GM21526 (cell line): ENCODE measurements at regions not wholly inside any gene's neighbourhood (a gene's known extent, or its start where the extent isn't known, plus 50 kb on each side); places are given as distances from the start of the nearest gene placed in this dataset.

Experiments used
- ATAC-seq: cut with Tn5 transposase; IDR thresholded peaks from one replicate; pipeline ENCODE4 v1.9.1; 2021; ENCODE audit warnings: moderate library complexity; ENCODE audit not compliant: unreplicated experiment, low FRiP score

DNA sequence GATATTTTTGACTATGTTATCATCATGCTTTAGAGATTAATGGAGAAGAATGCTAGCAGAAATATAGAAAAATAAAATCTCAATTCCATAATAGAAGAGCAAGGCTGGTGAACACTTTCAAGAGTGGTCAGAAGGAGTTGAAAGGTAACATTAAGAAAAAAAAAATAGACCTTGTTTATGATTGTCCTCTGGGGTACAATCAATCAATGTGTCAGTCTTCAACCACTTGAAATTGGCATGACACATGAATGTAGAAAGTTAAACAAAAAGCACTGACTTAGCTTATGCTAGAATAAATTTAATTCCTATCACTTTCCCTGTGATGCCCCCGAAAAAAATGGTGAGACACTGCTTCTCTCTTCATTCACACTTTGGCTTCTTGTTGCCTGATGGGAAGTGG, 750.3 kb upstream of the ADGRL2 start:
- no peak for ATAC-seq

DNA sequence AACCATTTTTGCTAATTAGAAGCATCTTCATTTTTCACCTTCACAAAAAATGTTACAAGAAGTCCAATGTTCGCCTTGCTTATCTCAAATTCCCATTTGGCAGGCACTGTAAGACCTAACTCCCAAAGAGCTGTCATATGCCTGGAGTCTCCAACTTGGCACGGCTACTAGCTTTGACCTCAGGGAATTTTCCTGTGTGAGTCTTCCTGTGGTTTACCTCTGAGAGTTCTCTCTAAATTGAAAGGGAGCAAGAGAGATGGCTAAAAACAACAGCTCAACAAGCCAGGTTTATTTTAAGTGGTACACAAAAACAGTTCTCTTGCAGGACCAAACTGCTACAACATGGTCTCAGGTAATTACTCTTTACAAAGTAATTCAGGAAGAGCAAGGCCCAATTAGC, 756.0 kb upstream of the ADGRL2 start:
- no peak for ATAC-seq

DNA sequence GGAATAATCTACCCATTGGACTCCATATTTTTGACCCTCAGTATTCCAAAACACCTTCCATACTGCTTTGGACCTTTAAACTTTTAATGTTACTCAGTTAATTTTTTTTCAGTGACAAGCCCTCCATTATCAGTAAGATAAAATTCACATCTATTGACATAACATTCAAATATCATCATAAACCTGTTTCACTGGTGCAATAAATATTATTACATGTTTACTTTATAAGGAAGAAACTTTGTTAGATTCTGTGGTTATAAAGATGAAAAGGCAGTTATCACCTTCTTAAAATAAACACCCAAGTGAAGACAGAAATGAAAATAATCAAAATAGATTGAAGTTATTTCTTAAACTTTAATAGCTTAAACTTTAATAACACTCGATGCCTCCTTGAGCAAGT, 758.5 kb upstream of the ADGRL2 start:
- ATAC-seq = no peak

DNA sequence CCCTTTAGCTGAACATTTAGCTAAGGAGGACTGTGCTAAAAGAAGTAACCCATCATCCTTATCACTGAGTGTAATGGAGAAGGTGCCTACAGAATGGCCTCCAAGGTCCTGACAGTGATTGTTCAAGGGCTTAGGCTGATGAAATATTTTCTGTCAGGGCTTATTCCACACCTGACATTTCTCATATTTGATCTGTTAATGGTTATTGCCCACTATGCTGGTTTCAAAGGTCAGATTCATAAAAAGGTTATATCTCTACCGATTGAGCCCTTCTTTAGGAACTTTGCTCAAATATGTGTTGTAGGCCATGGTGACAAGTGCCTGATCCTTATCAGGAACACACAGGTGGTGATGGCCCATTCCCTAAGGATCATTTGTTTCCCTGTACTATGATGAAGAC, 766.4 kb upstream of the ADGRL2 start:
- no peak for ATAC-seq

DNA sequence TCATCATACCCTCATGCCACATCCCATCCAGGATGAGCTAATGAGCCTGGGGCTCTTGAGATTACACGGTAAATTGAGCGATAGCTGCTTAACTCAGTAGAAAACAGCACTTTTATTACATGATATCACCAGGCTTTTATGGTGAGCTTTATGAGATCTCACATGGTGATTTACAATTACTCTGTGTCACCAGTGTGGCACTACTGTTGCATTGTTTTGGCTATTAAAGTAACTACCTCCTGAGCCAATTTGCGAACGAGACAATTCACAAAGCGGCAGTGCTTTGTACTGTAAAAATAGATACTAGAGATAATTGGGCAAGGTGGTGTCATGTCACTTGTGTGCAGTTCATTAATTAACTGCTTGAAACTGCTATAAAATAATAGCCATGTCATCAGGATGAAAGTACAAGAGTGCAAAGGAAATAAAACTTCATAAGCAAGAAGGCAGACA, 767.7 kb upstream of the ADGRL2 start:
- ATAC-seq = no peak

DNA sequence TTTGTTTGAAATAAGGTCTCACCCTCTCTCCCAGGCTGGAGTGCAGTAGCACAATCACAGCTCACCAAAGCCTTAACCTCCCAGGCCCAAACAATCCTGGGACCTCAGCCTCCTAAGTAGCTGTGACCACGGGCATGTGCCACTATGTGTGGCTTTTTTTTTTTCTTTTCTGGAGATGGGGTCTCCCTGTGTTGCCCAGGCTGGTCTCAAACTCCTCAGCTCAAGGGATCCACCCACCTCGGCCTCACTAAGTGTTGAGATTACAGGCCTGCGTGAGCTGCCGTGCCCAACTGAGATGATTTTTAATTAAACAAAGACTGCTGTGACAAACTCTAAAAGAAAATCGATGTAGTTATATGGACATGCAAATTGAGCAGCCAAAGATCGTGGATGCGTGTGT, 768.4 kb upstream of the ADGRL2 start:
- ATAC-seq = no peak

DNA sequence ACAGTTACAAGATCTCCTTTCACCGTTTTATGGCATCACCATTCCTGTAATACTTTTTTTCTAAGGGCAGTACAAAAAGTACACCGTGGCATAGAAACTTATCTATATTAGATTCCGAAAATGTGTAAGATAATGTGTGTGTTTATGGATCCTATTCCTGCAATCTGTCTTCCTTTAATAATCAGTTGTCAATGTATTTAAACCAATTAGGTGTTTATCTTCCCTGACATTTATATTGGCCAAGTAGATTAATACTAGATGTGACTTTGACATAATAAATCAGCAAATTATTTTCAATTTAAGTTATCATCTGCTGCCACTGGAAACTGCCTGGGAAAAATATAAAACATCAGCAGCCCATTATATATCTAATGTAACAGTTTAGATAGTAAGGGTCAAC, 770.3 kb upstream of the ADGRL2 start:
- ATAC-seq = no peak

DNA sequence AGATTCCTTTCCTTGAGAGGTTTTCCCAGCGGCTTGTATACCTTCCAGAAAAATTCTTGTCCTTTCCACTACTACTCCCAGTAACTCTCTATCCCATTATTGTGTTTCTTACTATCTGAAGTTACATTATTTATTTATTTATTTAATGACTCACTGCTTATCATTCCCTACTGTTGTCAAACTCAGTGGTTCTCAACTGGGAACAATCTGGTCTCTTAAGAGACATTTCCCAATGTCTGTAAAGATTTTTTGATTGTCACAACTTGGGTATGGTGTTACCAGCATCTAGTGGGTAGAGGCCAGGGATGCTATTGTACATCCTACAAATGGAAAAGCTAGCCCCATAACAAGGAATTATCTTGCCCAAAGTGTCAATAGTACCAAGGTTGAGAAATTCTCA, 771.5 kb upstream of the ADGRL2 start:
- ATAC-seq = no peak

DNA sequence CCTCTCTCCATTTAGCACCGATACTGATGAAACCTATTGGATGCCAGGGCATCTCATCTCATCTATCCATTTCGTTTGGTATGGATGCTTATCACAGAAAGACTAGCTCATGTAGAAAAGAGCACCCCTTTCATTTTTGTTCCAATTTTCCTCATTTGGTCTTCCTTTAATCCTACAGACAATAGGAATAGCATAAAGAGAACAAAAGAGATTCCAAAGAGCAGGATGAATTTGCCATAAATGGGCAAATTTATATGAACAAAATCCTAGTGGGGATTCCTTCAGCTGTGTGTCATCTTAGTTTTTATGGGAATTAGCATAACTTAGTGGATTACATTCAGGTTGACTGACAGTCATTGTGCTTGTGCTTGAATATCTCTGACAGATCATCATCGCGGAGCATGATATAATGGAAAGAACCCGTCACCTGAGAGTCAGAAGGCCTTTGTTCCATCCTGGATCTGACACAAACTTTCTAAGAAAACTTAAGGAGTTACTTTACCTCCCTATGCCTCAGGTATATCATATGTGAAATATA, 777.5 kb upstream of the ADGRL2 start:
- no peak for ATAC-seq

DNA sequence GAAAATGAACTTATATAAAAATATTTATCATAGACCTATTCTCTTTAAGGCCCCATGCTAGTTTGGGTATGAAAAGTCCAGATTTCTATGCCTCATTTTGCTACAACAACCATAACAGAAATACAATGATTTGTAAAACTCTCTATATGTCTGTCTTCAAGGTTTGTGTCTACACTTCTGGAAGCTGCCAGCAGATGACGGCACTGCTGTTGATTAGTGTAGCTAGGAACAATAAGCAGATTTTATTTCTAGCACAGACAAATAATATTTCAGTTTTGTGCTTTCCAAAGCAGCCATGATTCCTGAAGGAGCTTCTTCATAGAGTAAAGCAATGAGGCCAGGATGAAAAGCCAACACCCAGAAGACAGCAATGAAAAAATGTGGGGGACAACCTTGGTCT, 779.6 kb upstream of the ADGRL2 start:
- no peak for ATAC-seq

DNA sequence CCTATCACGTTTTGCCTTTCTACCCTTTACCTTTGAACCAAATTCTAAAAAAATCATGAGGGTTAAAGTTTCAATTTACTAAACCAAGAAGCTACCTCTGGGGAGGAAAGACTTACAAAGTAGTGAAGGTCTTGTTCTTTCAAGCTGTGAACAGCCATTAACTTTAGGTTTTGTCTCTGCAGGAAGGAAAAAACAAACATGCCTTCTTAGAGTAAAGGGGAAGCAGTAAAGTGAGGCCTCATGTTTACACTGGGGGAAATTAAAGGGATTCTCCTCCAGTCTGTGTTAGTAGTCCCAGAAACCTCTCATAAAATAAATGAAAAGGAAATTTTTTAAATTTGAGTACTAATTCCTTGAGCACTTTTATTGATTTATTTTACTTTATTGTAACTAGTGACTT, 780.2 kb upstream of the ADGRL2 start:
- ATAC-seq = no peak

DNA sequence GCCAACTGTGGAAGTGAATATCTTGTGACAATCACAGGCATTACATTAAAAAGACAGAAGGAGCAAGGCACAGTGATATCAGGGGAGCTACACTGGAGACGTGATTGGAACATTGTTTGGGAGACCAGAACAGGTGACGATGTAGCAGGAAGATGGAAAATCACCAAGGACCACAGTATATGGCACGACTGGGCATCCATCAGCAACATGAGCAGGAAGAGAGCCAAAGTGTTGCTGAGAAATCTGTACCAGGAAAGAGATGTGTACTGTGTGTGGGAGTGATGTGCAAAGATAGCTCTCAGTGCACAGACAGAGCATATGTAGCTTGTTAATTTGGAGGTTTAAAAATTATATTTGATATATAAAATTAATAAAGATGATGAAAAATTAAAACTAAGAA, 790.6 kb upstream of the ADGRL2 start:
- ATAC-seq = no peak

DNA sequence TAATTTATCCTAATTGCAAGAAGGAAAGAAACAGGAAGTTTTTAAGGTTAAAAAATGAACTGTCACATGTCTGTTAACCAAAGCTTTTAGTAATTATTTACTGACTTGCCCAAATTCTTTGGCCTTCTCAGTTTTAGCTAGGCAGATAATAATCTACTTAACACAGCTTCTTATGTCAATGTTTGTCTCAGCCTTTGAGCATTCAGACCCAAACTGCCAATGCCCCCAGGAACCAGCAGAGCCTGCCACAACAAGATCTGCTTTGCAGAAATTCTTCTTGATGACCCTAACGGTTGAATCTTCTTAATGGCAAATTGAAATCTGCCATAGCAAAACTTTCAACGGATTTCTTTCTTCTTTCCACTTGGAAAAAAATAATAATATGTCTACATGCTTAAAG, 792.4 kb upstream of the ADGRL2 start:
- ATAC-seq = no peak

DNA sequence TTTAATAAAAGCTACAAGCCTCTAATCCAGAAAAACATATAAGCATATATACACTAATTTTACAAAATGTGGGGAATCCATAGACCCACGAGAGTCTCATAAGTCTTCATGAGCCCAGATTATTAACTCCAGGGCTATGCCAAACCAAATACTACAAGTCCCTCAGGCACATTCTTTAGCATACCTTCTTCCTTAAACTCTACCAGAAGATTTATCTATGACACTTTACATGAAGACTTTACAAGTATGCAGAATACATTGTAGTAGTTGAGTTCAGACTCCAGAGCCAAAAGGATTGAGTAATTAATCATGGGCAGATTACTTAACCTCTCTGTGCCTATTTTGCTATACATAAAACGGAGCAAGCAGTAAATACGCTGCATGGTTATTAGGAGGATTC, 793.7 kb upstream of the ADGRL2 start:
- no peak for ATAC-seq

DNA sequence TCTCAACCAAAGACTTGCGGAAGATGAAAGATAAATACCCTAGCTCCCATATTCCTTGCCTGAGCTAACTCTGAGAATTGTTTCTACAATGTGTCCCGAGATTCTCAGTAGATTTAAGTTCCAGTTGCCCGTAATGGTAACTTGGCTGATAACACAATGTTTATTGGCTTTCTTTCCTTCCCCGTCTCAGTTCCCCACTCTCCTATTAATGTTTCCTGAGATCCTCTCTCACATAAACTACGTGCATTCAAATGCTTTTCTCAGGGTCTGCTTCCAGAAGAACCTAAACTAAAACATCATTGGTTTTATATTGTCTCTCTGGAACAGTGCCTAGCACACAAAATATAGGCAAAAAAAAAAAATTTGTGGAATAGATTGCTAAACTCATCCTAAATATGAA, 794.2 kb upstream of the ADGRL2 start:
- ATAC-seq = no peak

DNA sequence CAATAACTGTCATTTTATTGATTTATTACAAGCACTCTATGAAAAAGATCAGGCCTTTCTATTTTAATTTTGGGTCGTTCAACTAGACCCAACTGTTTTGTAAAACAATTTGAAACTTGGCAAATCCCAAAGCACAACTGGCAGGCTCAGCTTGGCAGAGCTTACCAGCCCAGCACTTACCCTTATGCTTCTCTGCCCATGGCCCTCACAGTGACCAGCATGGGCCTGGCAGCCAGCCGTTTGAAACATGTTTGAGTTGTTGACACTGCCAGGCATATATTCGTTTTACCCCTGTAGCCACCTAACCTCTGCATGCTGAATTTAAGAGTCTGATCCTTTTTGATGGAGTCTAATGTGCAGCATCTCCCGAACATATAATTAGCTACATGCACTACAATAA, 796.7 kb upstream of the ADGRL2 start:
- ATAC-seq = no peak

DNA sequence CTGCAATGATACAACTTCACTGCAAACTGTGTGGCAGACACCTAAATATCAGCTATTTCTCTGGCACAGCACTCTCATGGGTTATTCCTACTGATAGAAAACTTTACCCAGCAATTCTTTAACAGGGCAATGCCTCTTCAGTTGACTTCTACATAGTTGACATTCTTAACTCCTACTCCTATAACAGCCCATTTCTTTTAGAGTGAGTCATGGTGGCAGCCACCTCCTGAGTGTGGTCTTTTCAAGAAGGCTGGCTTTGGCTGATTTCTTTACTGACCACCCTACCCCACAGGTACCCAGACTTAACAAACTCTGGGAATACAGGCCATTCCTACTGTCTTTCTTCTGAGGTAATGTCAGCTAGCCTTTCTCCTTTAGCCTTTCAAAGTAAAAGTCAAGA, 805.8 kb upstream of the ADGRL2 start:
- no peak for ATAC-seq

DNA sequence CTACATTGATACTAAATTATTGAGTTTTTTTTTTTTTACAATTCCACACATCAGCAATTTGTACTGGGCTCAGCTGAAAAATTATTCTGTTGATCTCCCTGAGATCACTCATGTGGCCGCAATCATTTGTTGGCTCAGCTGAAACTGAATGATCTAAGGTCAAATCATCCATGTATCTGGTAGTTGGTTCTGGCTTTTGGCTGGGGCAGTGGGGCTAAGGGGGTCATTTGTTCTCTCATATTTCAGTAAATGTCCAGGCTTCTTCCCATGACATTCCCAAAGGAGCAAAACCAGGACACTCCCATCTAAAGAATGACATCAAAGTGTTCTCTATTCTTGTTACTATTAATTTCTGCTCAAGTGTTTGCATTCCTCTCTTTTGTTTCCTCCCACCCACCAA, 806.7 kb upstream of the ADGRL2 start:
- no peak for ATAC-seq

DNA sequence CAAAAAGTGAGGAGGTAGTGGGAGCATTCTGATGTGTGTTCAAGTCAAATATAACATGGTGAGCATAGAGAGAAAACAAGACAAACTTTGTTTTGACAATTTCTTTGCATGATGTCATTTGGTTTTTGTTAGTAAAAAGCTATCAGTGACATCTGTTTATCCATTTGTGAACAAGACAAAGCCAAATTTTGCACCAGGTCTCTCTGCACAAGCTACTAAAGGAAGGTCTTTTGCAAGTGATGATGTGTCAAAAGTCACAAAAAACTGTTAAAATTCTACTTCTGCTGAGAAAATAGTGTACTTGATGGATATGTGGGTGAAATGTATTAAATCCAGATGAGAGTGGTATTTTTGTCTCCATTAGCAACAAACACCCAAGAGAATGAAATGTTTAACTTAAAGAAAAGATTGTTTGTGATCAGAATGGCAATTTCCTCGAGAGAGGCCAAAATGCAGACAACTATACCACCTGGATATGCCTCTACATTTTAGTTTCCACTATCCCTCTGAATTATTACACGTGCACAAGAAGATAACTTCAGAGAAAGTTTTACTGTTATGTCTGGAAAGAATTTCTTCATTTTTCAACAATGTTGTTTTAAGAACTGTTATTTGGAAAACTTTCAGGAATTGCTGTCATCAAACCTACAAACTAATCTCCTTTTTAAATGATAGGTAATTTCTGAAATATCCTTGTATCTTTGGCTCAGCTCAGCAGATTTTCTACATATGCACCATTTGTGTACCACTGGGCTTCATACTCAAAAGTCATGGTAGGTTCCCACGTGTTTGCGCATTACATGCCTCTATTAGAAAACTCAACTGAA, 807.4 kb upstream of the ADGRL2 start:
- no peak for ATAC-seq

DNA sequence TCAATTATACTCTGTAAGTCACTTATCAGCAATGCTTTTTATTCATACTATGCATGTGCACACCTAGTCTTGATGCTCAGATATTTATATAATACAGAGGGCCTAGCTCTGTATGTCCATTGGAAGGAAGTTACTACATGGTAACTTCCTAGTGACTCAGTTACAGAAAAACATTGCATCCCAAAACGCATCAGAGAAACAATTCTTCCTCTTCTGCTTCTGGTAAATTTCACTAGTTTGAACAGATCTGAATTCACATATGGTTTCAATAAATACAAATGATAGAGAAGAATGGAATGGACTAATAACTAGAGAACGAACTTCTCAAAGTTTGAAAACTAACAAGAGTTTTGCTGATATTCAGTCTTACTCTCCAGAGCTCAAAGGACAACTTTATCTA, 811.3 kb upstream of the ADGRL2 start:
- ATAC-seq = no peak

DNA sequence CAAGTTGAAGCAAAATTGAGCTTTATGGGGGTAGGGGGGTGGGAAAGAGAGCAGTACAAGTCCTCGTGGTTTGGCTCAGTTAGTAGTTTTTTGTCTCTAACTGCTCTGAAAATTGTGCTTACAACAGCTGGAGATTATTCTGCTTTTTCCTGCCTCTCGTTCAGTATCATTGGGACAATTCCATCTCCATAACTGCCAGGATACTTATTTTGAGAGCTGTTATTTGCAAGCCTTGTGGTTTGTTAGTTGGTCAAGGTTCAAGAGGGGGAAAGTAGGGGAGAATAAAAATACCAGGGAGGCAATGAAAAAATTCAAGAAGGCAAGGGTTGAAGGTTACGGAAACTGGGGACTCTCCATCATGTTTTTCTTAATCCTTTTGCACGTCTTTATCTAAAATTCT, 811.8 kb upstream of the ADGRL2 start:
- no peak for ATAC-seq

DNA sequence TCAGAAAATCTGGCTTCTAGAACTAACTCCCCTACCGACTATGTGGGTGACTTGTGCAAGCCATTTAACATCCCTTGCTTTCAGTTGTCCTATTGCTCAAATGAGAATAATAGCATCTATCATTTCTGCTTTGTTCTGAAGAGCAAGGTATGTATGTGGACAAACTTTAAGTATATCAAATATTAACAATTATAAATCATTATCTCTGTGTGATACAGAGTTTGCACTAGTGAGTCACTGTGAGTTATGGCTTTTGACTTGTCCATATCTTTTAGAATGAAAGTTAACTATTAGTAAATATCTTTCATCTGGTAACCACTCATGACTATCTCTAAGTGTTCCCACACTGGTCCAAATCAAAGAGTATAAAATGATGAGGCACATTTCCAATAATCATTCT, 812.9 kb upstream of the ADGRL2 start:
- no peak for ATAC-seq

DNA sequence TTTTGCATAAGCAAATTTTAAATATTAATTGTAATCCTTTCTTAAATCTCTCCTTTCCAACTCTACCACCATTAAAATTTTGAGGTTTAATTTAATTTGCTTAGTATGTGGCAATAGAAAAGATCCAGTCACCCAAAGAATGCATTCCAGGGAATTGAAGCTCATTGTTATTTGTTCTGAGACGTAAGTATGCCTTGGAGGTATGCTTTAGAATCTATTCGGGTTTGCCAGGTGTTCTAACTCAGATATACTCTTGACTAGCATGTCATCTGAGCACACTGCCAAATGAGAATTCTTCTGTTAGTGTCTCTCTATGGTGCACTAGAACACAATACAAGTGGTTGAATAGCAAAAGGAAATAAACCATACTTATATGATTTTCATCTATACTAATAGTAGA, 813.6 kb upstream of the ADGRL2 start:
- ATAC-seq = no peak
